Kidney (tissue), 13 donors: ENCODE measurements at regions not wholly inside any gene's neighbourhood (a gene's known extent, or its start where the extent isn't known, plus 50 kb on each side); places are given as distances from the start of the nearest gene placed in this dataset.

Source experiments
- DNase-seq, 5 donors: peaks; one replicate each; pipeline ENCODE4 v3.0.0-alpha.2; 2013 to 2020
- FAIRE-seq: peaks from 2 replicates; lab custom pipeline; 2012; peaks lifted over from hg19 to GRCh38; lab: Jason Lieb, UNC
- H3K27ac ChIP-seq, 2 donors: one replicate each; pipeline ENCODE4 v1.7.0; 2013; ENCODE audit warnings: low read depth in 2 of 2, low read length in 2 of 2, inconsistent platforms in 1 of 2
- H3K27me3 ChIP-seq: one replicate; pipeline ENCODE4 v1.7.1; 2013; ENCODE audit warnings: low read length, inconsistent platforms; ENCODE audit not compliant: control insufficient read depth, insufficient read depth
- H3K36me3 ChIP-seq, 3 donors: one replicate each; pipeline versions ENCODE4 v1.7.0 to v1.7.1; 2013; ENCODE audit warnings: low read length in 3 of 3, control low read depth in 1 of 3, inconsistent platforms in 1 of 3; ENCODE audit not compliant: insufficient read depth in 3 of 3, control insufficient read depth in 2 of 3
- H3K4me1 ChIP-seq, 3 donors: one replicate each; pipeline versions ENCODE4 v1.7.0 to v1.7.1; 2013; ENCODE audit warnings: low read length in 3 of 3, inconsistent platforms in 1 of 3, low read depth in 1 of 3; ENCODE audit not compliant: control insufficient read depth in 2 of 3, insufficient read depth in 2 of 3
- H3K4me3 ChIP-seq, 3 donors: one replicate each; pipeline versions ENCODE4 v1.7.0 to v1.8.1; 2013; ENCODE audit warnings: low read length in 3 of 3, control low read depth in 1 of 3, inconsistent platforms in 1 of 3
- H3K9ac ChIP-seq, 3 donors: one replicate each; pipeline versions ENCODE4 v1.7.0 to v1.7.1; 2013; ENCODE audit warnings: low read length in 3 of 3, control low read depth in 1 of 3, inconsistent platforms in 1 of 3
- H3K9me3 ChIP-seq, 3 donors: one replicate each; pipeline versions ENCODE4 v1.7.0 to v1.7.1; 2013; ENCODE audit warnings: low read length in 3 of 3, control low read depth in 1 of 3, inconsistent platforms in 1 of 3; ENCODE audit not compliant: control insufficient read depth in 2 of 3, insufficient read depth in 1 of 3
- intact Hi-C: fragments of 100-400 bp; cut with DNase I; formaldehyde crosslinking; loops from one replicate; pipeline ENCODE4 v1.11.1; 2022
- TF ChIP-seq, protein P1 (sequence below): IDR thresholded peaks from 3 replicates; pipeline ENCODE4 v1.5.1; 2012; ENCODE audit warnings: mild to moderate bottlenecking, moderate library complexity, borderline replicate concordance; ENCODE audit not compliant: insufficient read depth; ENCODE audit errors: extremely low read depth
- donor health status: control.
- donor health status: control.
- donor health status: control.
- donor health status: control.
- donor health status: control.
- donor health status: DM: yes; HTN: yes; CAD: no.
- donor health status: Normal renal cell carcinoma (clear cell type).

GRCh38 chr2:51256736-51257135 is 224.8 kb upstream of the NRXN1 start:
- no peaks in the 10 kb centered on the region for H3K9me3 ChIP-seq
- H3K4me3 ChIP-seq = no peak overlapping the region
- H3K4me1 ChIP-seq = no peaks in the 10 kb centered on the region
- H3K36me3 ChIP-seq = no peaks in the 10 kb centered on the region
- H3K27ac ChIP-seq = no peak overlapping the region
- FAIRE-seq = no peak
- intact Hi-C loops = no loop called here
- TF ChIP-seq, protein P1, sequence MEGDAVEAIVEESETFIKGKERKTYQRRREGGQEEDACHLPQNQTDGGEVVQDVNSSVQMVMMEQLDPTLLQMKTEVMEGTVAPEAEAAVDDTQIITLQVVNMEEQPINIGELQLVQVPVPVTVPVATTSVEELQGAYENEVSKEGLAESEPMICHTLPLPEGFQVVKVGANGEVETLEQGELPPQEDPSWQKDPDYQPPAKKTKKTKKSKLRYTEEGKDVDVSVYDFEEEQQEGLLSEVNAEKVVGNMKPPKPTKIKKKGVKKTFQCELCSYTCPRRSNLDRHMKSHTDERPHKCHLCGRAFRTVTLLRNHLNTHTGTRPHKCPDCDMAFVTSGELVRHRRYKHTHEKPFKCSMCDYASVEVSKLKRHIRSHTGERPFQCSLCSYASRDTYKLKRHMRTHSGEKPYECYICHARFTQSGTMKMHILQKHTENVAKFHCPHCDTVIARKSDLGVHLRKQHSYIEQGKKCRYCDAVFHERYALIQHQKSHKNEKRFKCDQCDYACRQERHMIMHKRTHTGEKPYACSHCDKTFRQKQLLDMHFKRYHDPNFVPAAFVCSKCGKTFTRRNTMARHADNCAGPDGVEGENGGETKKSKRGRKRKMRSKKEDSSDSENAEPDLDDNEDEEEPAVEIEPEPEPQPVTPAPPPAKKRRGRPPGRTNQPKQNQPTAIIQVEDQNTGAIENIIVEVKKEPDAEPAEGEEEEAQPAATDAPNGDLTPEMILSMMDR = no peak
- DNase-seq = no peak
- no peaks in the 10 kb centered on the region for H3K27me3 ChIP-seq
- no peak overlapping the region for H3K9ac ChIP-seq

DNA sequence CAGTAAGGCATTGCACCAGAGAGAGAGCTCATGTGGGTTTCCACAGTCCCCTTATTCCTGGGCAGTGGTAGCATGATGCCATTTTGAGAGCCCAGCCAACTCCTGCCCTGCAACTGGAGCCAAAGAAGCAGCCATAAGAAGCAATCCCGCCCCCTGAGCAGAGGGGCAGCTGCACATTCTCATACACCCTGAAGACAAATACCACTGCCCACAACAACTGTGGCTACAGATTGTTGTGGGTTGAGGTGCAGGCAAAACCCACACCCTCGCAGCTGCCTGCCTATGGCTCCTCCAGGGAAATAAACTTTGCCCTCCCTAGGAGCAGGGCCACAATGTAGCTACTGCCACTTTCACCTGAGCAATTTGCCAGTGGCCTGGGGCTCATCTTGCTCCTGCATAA is 219.4 kb upstream of the NRXN1 start:
- H3K9me3 ChIP-seq = no peaks in the 10 kb centered on the region
- intact Hi-C loops = no loop called here
- H3K27me3 ChIP-seq = no peaks in the 10 kb centered on the region
- H3K27ac ChIP-seq = no peak overlapping the region
- no peaks in the 10 kb centered on the region for H3K4me1 ChIP-seq
- no peak for FAIRE-seq
- no peak for DNase-seq
- TF ChIP-seq, protein P1 = no peak
- H3K36me3 ChIP-seq = no peaks in the 10 kb centered on the region
- no peak overlapping the region for H3K4me3 ChIP-seq
- no peak overlapping the region for H3K9ac ChIP-seq

DNA sequence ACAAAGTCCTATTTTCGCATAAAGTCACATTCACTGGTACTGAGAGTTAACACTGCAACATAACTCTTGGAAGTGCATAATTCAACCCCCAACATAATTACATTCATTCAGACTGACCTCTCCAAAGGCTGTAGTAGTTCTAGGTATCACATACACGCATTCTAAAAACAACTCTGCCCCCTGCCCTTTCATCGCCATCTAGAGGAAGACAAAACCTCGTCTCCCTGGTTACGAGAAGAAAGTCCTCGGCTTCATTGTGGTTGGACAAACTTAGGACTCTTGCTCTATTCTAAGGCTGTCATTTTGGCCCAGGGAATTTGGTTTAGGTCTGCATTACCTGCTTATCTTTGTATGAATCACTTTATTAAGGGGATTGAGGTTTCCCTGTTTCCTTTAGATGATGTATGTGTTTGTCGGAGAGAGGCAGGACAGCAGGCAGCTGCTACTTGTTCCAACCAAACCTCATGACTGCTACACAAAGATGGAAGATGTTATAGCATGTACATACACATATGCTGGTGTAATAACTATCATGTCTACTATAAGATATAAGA is 215.4 kb upstream of the NRXN1 start:
- H3K27ac ChIP-seq = no peak overlapping the region
- no peaks in the 10 kb centered on the region for H3K4me1 ChIP-seq
- no peaks in the 10 kb centered on the region for H3K36me3 ChIP-seq
- intact Hi-C loops = no loop called here
- DNase-seq (no peak), FAIRE-seq (no peak)
- TF ChIP-seq, protein P1 = no peak
- H3K4me3 ChIP-seq = no peak overlapping the region
- no peaks in the 10 kb centered on the region for H3K27me3 ChIP-seq
- no peaks in the 10 kb centered on the region for H3K9me3 ChIP-seq
- no peak overlapping the region for H3K9ac ChIP-seq
